ENCODE measurements at regions not wholly inside any gene's neighbourhood (a gene's known extent, or its start where the extent isn't known, plus 50 kb on each side); places are given as distances from the start of the nearest gene placed in this dataset.
A peak's percentile ranks its signal among the peaks of the same experiment; 100 is the strongest.

DNA sequence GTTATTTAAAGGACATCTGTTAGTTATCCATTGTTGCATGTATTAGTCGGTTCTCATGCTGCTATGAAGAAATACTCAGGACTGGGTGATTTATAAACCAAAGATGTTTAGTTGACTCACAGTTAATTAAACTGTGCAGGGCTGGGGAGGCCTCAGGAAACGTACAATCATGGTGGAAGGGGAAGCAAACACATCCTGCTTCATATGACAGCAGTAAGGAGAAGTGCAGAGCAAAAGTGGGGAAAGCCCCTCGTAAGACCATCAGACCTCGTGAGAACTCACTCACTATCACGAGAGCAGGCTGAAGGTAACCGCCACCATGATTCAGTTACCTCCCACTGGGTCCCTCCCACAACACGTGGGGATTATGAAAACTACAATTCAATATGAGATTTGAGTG lies 2064.1 kb downstream of the MAT2B start:
- Mint-ChIP-seq H3K4me1 (no peaks in the 10 kb centered on the region), H3K27me3 (no peaks in the 10 kb centered on the region), H3K9me3 (peaks cover 5 to 31% (median 12%) of the 10 kb centered on the region in 7 donors), H3K4me3 (no peak overlapping the region), H3K27ac (no peak overlapping the region), H3K36me3 (no peaks in the 10 kb centered on the region)
- Histone ChIP-seq H3K4me1 (ENCODE audit: control insufficient read depth, insufficient read depth, low read length, poor library complexity, severe bottlenecking) (no peaks in the 10 kb centered on the region), H3K4me3 (ENCODE audit: low read depth, low read length) (no peak overlapping the region), H3K9me3 (ENCODE audit: control insufficient read depth in 2 of 2, low read length in 2 of 2) (peaks cover 2 to 4% of the 10 kb centered on the region in 2 experiments), H3K36me3 (ENCODE audit: control insufficient read depth, insufficient read depth, low read length) (no peaks in the 10 kb centered on the region), H3K27ac (ENCODE audit: insufficient read depth, low read length, poor library complexity, severe bottlenecking) (no peak overlapping the region), H3K27me3 (ENCODE audit: control insufficient read depth, insufficient read depth, low read length) (no peaks in the 10 kb centered on the region)
- DNase-seq (no peak), ATAC-seq (ENCODE audit: low read depth in 2 of 2) (no peak)

GRCh38 chr5:165573445-165573844 lies 2068.0 kb downstream of the MAT2B start:
- Histone ChIP-seq H3K4me3 (ENCODE audit: low read depth, low read length) (no peak overlapping the region), H3K27ac (ENCODE audit: insufficient read depth, low read length, poor library complexity, severe bottlenecking) (no peak overlapping the region), H3K9me3 (ENCODE audit: control insufficient read depth in 2 of 2, low read length in 2 of 2) (peaks cover 2 to 4% of the 10 kb centered on the region in 2 experiments), H3K4me1 (ENCODE audit: control insufficient read depth, insufficient read depth, low read length, poor library complexity, severe bottlenecking) (no peaks in the 10 kb centered on the region), H3K27me3 (ENCODE audit: control insufficient read depth, insufficient read depth, low read length) (no peaks in the 10 kb centered on the region), H3K36me3 (ENCODE audit: control insufficient read depth, insufficient read depth, low read length) (no peaks in the 10 kb centered on the region)
- DNase-seq (no peak), ATAC-seq (ENCODE audit: low read depth in 2 of 2) (no peak)
- Mint-ChIP-seq H3K4me1 (no peaks in the 10 kb centered on the region), H3K9me3 (peaks cover 5 to 31% (median 13%) of the 10 kb centered on the region in 7 donors), H3K27me3 (no peaks in the 10 kb centered on the region), H3K36me3 (no peaks in the 10 kb centered on the region), H3K4me3 (no peak overlapping the region), H3K27ac (no peak overlapping the region)

- Mint-ChIP-seq H3K9me3 (peaks cover 5 to 29% (median 13%) of the 10 kb centered on the region in 7 donors), H3K4me3 (no peak overlapping the region), H3K36me3 (no peaks in the 10 kb centered on the region), H3K27me3 (no peaks in the 10 kb centered on the region), H3K27ac (no peak overlapping the region), H3K4me1 (no peaks in the 10 kb centered on the region)
- no peak for DNase-seq
- Histone ChIP-seq H3K4me1 (ENCODE audit: control insufficient read depth, insufficient read depth, low read length, poor library complexity, severe bottlenecking) (no peaks in the 10 kb centered on the region), H3K4me3 (ENCODE audit: low read depth, low read length) (no peak overlapping the region), H3K27ac (ENCODE audit: insufficient read depth, low read length, poor library complexity, severe bottlenecking) (no peak overlapping the region), H3K36me3 (ENCODE audit: control insufficient read depth, insufficient read depth, low read length) (no peaks in the 10 kb centered on the region), H3K27me3 (ENCODE audit: control insufficient read depth, insufficient read depth, low read length) (no peaks in the 10 kb centered on the region), H3K9me3 (ENCODE audit: control insufficient read depth in 2 of 2, low read length in 2 of 2) (peaks cover 2 to 5% of the 10 kb centered on the region in 2 experiments)
- ATAC-seq (ENCODE audit: low read depth in 2 of 2): no peak
These were observed 2068.7 kb downstream of the MAT2B start for GRCh38 chr5:165574100-165574499.

- Histone ChIP-seq H3K4me1 (ENCODE audit: control insufficient read depth, insufficient read depth, low read length, poor library complexity, severe bottlenecking) (no peaks in the 10 kb centered on the region), H3K9me3 (ENCODE audit: control insufficient read depth in 2 of 2, low read length in 2 of 2) (peaks cover 2 to 6% of the 10 kb centered on the region in 2 experiments), H3K36me3 (ENCODE audit: control insufficient read depth, insufficient read depth, low read length) (no peaks in the 10 kb centered on the region), H3K27me3 (ENCODE audit: control insufficient read depth, insufficient read depth, low read length) (no peaks in the 10 kb centered on the region), H3K4me3 (ENCODE audit: low read depth, low read length) (no peak overlapping the region), H3K27ac (ENCODE audit: insufficient read depth, low read length, poor library complexity, severe bottlenecking) (no peak overlapping the region)
- no peak overlapping the region for H3K27ac Mint-ChIP-seq
- no peaks in the 10 kb centered on the region for H3K36me3 Mint-ChIP-seq
- H3K9me3 Mint-ChIP-seq: peaks cover 3 to 27% (median 7%) of the 10 kb centered on the region in 7 donors
- H3K4me1 Mint-ChIP-seq: no peaks in the 10 kb centered on the region
- no peak overlapping the region for H3K4me3 Mint-ChIP-seq
- ATAC-seq (ENCODE audit: low read depth in 2 of 2) (no peak), DNase-seq (no peak)
- no peaks in the 10 kb centered on the region for H3K27me3 Mint-ChIP-seq
These were observed 2071.4 kb downstream of the MAT2B start for GRCh38 chr5:165576678-165577275.

DNA sequence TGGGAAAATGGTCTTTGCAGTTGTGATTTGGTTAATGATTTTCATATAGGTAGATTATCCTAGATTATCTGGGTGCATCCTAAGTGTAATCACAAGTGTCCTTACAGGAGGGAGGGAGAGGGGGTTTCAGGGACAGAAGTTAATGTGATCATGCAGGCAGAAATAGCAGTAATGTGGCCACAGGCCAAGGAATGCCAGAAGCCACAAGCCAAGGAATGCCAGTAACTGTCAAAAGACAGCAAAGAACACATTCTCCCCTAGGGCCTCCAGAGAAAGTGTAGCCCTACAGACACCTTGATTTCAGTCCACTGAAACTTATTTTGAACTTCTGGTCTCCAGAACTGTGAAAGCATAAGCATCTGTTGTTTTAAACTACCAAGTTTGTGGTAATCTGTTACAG lies 2074.5 kb downstream of the MAT2B start:
- no peaks in the 10 kb centered on the region for H3K36me3 Mint-ChIP-seq
- Histone ChIP-seq H3K4me3 (ENCODE audit: low read depth, low read length) (no peak overlapping the region), H3K27ac (ENCODE audit: insufficient read depth, low read length, poor library complexity, severe bottlenecking) (no peak overlapping the region), H3K27me3 (ENCODE audit: control insufficient read depth, insufficient read depth, low read length) (no peaks in the 10 kb centered on the region), H3K36me3 (ENCODE audit: control insufficient read depth, insufficient read depth, low read length) (no peaks in the 10 kb centered on the region), H3K9me3 (ENCODE audit: control insufficient read depth in 2 of 2, low read length in 2 of 2) (peaks cover 0 to 6% of the 10 kb centered on the region in 2 experiments), H3K4me1 (ENCODE audit: control insufficient read depth, insufficient read depth, low read length, poor library complexity, severe bottlenecking) (no peaks in the 10 kb centered on the region)
- H3K27me3 Mint-ChIP-seq: no peaks in the 10 kb centered on the region
- H3K9me3 Mint-ChIP-seq: peaks cover 0 to 23% (median 4%) of the 10 kb centered on the region in 7 donors
- no peak for DNase-seq
- H3K4me3 Mint-ChIP-seq: no peak overlapping the region
- H3K27ac Mint-ChIP-seq: no peak overlapping the region
- ATAC-seq (ENCODE audit: low read depth in 2 of 2): no peak
- H3K4me1 Mint-ChIP-seq: no peaks in the 10 kb centered on the region

GRCh38 chr5:165594693-165595092 lies 2089.3 kb downstream of the MAT2B start:
- ATAC-seq (ENCODE audit: low read depth in 2 of 2) (no peak), DNase-seq (no peak)
- H3K27me3 ChIP-seq (ENCODE audit: control insufficient read depth, insufficient read depth, low read length): no peaks in the 10 kb centered on the region
- H3K9me3 ChIP-seq (ENCODE audit: control insufficient read depth in 2 of 2, low read length in 2 of 2): peaks cover 0 to 4% of the 10 kb centered on the region in 2 experiments
- H3K4me3 ChIP-seq (ENCODE audit: low read depth, low read length): no peak overlapping the region
- Mint-ChIP-seq H3K9me3 (peaks cover 0 to 29% (median 12%) of the 10 kb centered on the region in 7 donors), H3K4me1 (no peaks in the 10 kb centered on the region), H3K27ac (no peak overlapping the region), H3K36me3 (no peaks in the 10 kb centered on the region), H3K27me3 (no peaks in the 10 kb centered on the region), H3K4me3 (no peak overlapping the region)
- no peaks in the 10 kb centered on the region for H3K36me3 ChIP-seq (ENCODE audit: control insufficient read depth, insufficient read depth, low read length)
- H3K4me1 ChIP-seq (ENCODE audit: control insufficient read depth, insufficient read depth, low read length, poor library complexity, severe bottlenecking): no peaks in the 10 kb centered on the region
- no peak overlapping the region for H3K27ac ChIP-seq (ENCODE audit: insufficient read depth, low read length, poor library complexity, severe bottlenecking)

DNA sequence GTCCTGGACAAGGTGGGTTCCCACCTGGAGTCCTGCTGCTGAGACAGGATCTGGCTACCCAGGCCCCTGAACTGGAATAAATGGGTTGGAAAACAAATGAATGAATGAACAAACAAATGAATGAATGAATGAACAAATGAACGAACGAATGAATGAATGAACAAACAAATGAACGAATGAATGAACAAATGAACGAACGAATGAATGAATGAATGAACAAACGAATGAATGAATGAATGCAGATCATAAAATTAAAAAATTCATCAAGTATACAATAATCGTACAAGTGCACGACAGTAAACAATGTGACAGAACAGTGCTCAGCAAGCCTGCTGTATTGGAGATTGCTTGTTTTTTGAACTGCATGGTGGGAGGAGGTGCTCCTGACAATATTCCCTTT lies 2097.1 kb downstream of the MAT2B start:
- Histone ChIP-seq H3K4me1 (ENCODE audit: control insufficient read depth, insufficient read depth, low read length, poor library complexity, severe bottlenecking) (no peaks in the 10 kb centered on the region), H3K27me3 (ENCODE audit: control insufficient read depth, insufficient read depth, low read length) (no peaks in the 10 kb centered on the region), H3K27ac (ENCODE audit: insufficient read depth, low read length, poor library complexity, severe bottlenecking) (no peak overlapping the region), H3K9me3 (ENCODE audit: control insufficient read depth in 2 of 2, low read length in 2 of 2) (peaks cover 0 to 2% of the 10 kb centered on the region in 2 experiments), H3K4me3 (ENCODE audit: low read depth, low read length) (no peak overlapping the region), H3K36me3 (ENCODE audit: control insufficient read depth, insufficient read depth, low read length) (no peaks in the 10 kb centered on the region)
- Mint-ChIP-seq H3K9me3 (peaks cover 4 to 46% (median 15%) of the 10 kb centered on the region in 7 donors), H3K27me3 (no peaks in the 10 kb centered on the region), H3K4me3 (peak overlapping the region in 1 of 4 donors; percentile 35), H3K27ac (no peak overlapping the region), H3K36me3 (no peaks in the 10 kb centered on the region), H3K4me1 (no peaks in the 10 kb centered on the region)
- DNase-seq (no peak), ATAC-seq (ENCODE audit: low read depth in 2 of 2) (no peak)

DNA sequence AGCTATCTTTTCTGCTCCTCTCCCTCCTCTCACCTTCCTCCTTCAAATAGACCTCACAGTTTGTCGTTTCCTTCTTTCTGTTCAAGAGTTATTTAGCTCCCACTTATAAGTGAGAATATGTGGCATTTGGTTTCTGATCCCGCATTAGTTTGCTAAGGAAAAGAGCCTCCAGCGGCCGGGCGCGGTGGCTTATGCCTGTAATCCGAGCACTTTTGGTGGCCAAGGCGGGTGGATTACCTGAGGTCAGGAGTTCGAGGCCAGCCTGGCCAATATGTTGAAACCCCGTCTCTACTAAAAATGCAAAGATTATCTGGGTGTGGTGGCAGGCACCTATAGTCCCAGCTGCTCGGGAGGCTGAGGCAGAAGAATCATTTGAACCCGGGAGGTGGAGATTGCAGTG lies 2101.6 kb downstream of the MAT2B start:
- Histone ChIP-seq H3K4me3 (ENCODE audit: low read depth, low read length) (no peak overlapping the region), H3K4me1 (ENCODE audit: control insufficient read depth, insufficient read depth, low read length, poor library complexity, severe bottlenecking) (no peaks in the 10 kb centered on the region)
- H3K4me3 Mint-ChIP-seq: no peak overlapping the region

More for the DNA sequence above, 2101.6 kb downstream of the MAT2B start:
- Mint-ChIP-seq H3K36me3 (no peaks in the 10 kb centered on the region), H3K27me3 (no peaks in the 10 kb centered on the region), H3K27ac (no peak overlapping the region), H3K4me1 (no peaks in the 10 kb centered on the region), H3K9me3 (peaks cover 4 to 34% (median 7%) of the 10 kb centered on the region in 7 donors)
- no peaks in the 10 kb centered on the region for H3K36me3 ChIP-seq (ENCODE audit: control insufficient read depth, insufficient read depth, low read length)
- no peak overlapping the region for H3K27ac ChIP-seq (ENCODE audit: insufficient read depth, low read length, poor library complexity, severe bottlenecking)
- H3K27me3 ChIP-seq (ENCODE audit: control insufficient read depth, insufficient read depth, low read length): no peaks in the 10 kb centered on the region
- DNase-seq (no peak), ATAC-seq (ENCODE audit: low read depth in 2 of 2) (no peak)
- H3K9me3 ChIP-seq (ENCODE audit: control insufficient read depth in 2 of 2, low read length in 2 of 2): no peaks in the 10 kb centered on the region
